Mammary epithelial cell (primary cell): ENCODE measurements at regions not wholly inside any gene's neighbourhood (a gene's known extent, or its start where the extent isn't known, plus 50 kb on each side); places are given as distances from the start of the nearest gene placed in this dataset.

Source experiments
- EZH2 ChIP-seq: IDR thresholded peaks from 2 replicates; pipeline ENCODE4 v1.6.1; 2012; ENCODE audit warnings: low read length, inconsistent platforms, borderline replicate concordance
- TF ChIP-seq, protein P1 (sequence below), 2 donors: IDR thresholded peaks in 1 of 2; conservative IDR thresholded peaks in 1 of 2; 2 replicates each; pipeline ENCODE4 v1.5.1; 2011 to 2012; ENCODE audit warnings: inconsistent platforms in 2 of 2, low read length in 2 of 2, mild to moderate bottlenecking in 2 of 2, control low read depth in 1 of 2, low read depth in 1 of 2; ENCODE audit not compliant: insufficient read depth in 1 of 2; ENCODE audit errors: extremely low read depth in 1 of 2

DNA sequence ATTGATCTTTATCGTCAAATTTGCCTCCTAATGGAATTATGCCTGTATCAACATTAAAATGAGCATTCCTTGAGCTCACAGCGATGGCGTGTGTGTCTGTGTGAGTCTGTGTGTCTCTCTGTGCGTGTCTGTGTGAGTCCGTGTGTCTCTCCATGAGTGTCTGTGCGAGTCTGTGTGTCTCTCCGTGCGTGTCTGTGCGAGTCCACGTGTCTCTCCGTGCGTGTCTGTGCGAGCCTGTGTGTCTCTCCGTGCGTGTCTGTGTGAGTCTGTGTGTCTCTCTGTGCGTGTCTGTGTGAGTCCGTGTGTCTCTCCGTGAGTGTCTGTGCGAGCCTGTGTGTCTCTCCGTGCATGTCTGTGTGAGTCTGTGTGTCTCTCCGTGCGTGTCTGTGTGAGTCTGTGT, 326.5 kb upstream of the B3GAT1 start:
- TF ChIP-seq, protein P1, sequence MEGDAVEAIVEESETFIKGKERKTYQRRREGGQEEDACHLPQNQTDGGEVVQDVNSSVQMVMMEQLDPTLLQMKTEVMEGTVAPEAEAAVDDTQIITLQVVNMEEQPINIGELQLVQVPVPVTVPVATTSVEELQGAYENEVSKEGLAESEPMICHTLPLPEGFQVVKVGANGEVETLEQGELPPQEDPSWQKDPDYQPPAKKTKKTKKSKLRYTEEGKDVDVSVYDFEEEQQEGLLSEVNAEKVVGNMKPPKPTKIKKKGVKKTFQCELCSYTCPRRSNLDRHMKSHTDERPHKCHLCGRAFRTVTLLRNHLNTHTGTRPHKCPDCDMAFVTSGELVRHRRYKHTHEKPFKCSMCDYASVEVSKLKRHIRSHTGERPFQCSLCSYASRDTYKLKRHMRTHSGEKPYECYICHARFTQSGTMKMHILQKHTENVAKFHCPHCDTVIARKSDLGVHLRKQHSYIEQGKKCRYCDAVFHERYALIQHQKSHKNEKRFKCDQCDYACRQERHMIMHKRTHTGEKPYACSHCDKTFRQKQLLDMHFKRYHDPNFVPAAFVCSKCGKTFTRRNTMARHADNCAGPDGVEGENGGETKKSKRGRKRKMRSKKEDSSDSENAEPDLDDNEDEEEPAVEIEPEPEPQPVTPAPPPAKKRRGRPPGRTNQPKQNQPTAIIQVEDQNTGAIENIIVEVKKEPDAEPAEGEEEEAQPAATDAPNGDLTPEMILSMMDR (conservative IDR thresholded peaks at IDR 0.05 in 1 of 2, IDR thresholded peaks at IDR 0.05 in 1 of 2; ENCODE audit: extremely low read depth in 1 of 2, insufficient read depth in 1 of 2, low read depth in 1 of 2, low read length in 2 of 2): no peak
- no peak for TF ChIP-seq EZH2
